ENCODE measurements at regions not wholly inside any gene's neighbourhood (a gene's known extent, or its start where the extent isn't known, plus 50 kb on each side); places are given as distances from the start of the nearest gene placed in this dataset.

- TF ChIP-seq POLR2A (IDR thresholded peaks at IDR 0.05; ENCODE audit: low read depth, low read length) (no peak), POLR2AphosphoS5 (IDR thresholded peaks at IDR 0.05; ENCODE audit: low read depth, low read length) (no peak), SPI1 (IDR thresholded peaks at IDR 0.05; ENCODE audit: low read depth, low read length) (no peak)
These were observed 525.7 kb upstream of the CNTN5 start for GRCh38 chr11:98495016-98495415.

All from GM12891 (cell line).